Activated CD4-positive, alpha-beta T cell treated with anti-CD3 and anti-CD28 coated beads for 36 hours (primary cell): ENCODE measurements at regions not wholly inside any gene's neighbourhood (a gene's known extent, or its start where the extent isn't known, plus 50 kb on each side); places are given as distances from the start of the nearest gene placed in this dataset.

Experiments used
- ATAC-seq: fragments of 200-7000 bp; cut with Tn5 transposase; one replicate; pipeline ENCODE4 v1.10.0; 2021; ENCODE audit warnings: mild to moderate bottlenecking, moderate library complexity
- CTCF ChIA-PET: fragments of 350-600 bp; sonication (Branson Sonifier 250); formaldehyde crosslinking; loops from one replicate; lab custom pipeline; 2021; ENCODE audit warnings: antibody characterized with exemption; lab: Charles Lee
- POLR2A ChIA-PET: fragments of 350-600 bp; sonication (Branson Sonifier 250); formaldehyde crosslinking; loops from one replicate; lab custom pipeline; 2021; ENCODE audit warnings: antibody characterized with exemption, inconsistent platforms; lab: Charles Lee
- DNase-seq: peaks from one replicate; pipeline ENCODE4 v3.0.0-alpha.2; 2020
- H3K27ac Mint-ChIP-seq: one replicate; pipeline ENCODE4 v1.8.0; 2021; ENCODE audit warnings: mixed read lengths
- H3K27me3 Mint-ChIP-seq: one replicate; pipeline ENCODE4 v1.8.0; 2021; ENCODE audit warnings: mixed read lengths
- H3K36me3 Mint-ChIP-seq: one replicate; pipeline ENCODE4 v1.8.0; 2021; ENCODE audit warnings: low read depth, mixed read lengths
- H3K4me1 Mint-ChIP-seq: one replicate; pipeline ENCODE4 v1.8.0; 2021; ENCODE audit warnings: mixed read lengths
- H3K4me3 Mint-ChIP-seq: one replicate; pipeline ENCODE4 v1.8.0; 2021; ENCODE audit warnings: mild to moderate bottlenecking, moderate library complexity, mixed read lengths
- H3K9me3 Mint-ChIP-seq: one replicate; pipeline ENCODE4 v1.8.0; 2021; ENCODE audit warnings: low read depth, mixed read lengths
- intact Hi-C, 2 experiments: fragments of 100-400 bp; cut with DNase I in 1 of 2; cut with micrococcal nuclease in 1 of 2; formaldehyde crosslinking; loops; one replicate each; pipeline versions ENCODE4 v1.14.2 to v1.15.1; 2022 to 2024; cut with DNase I, micrococcal nuclease

- ChIA-PET CTCF (interaction anchor here (0.7 kb wide), 1 partner anchor 53 kb away, joined by 3 read pairs; no protein-coding TSS in a partner anchor), POLR2A (no interaction called here)
- no peak for ATAC-seq
- Mint-ChIP-seq H3K27ac (no peak overlapping the region), H3K4me3 (no peak overlapping the region), H3K9me3 (no peaks in the 10 kb centered on the region), H3K27me3 (no peaks in the 10 kb centered on the region), H3K36me3 (no peaks in the 10 kb centered on the region), H3K4me1 (no peaks in the 10 kb centered on the region)
- no peak for DNase-seq
- intact Hi-C loops: no loop called here
These were observed 480.5 kb downstream of the EPM2A start for GRCh38 chr6:145254649-145255401.

GRCh38 chr6:145257704-145258103 lies 477.6 kb downstream of the EPM2A start:
- ChIA-PET CTCF (no interaction called here), POLR2A (no interaction called here)
- no peak for DNase-seq
- no peak for ATAC-seq
- H3K27ac Mint-ChIP-seq: no peak overlapping the region
- H3K36me3 Mint-ChIP-seq: no peaks in the 10 kb centered on the region
- intact Hi-C loops: no loop called here
- no peak overlapping the region for H3K4me3 Mint-ChIP-seq
- no peaks in the 10 kb centered on the region for H3K9me3 Mint-ChIP-seq
- peaks cover 4% of the 10 kb centered on the region for H3K27me3 Mint-ChIP-seq
- H3K4me1 Mint-ChIP-seq: no peaks in the 10 kb centered on the region

DNA sequence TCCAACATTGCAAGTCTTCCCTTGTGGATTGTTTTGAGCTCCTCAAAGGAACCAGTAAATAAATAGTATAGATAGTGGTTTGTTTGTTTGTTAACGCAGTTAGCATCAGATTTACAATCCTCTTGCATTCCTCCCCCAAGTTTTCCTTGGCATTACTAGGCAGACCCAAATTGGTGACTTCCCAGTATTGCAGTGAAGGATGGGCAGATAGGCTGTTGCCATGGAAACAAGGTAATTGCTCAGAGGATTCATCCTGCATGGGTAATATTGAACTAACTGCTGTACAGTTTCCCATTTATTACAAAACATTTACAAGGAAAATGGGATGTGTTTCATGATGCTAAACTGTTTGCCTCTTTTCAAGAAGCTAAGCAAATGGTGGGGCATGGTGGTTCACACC lies 477.2 kb downstream of the EPM2A start:
- no peaks in the 10 kb centered on the region for H3K4me1 Mint-ChIP-seq
- H3K9me3 Mint-ChIP-seq: no peaks in the 10 kb centered on the region
- CTCF ChIA-PET: no interaction called here
- no peak for DNase-seq
- POLR2A ChIA-PET: no interaction called here
- no peak overlapping the region for H3K4me3 Mint-ChIP-seq
- H3K27ac Mint-ChIP-seq: no peak overlapping the region
- intact Hi-C loops: no loop called here
- no peak for ATAC-seq
- peaks cover 4% of the 10 kb centered on the region for H3K27me3 Mint-ChIP-seq
- H3K36me3 Mint-ChIP-seq: no peaks in the 10 kb centered on the region

- H3K4me1 Mint-ChIP-seq: no peaks in the 10 kb centered on the region
- no peaks in the 10 kb centered on the region for H3K36me3 Mint-ChIP-seq
- no peaks in the 10 kb centered on the region for H3K9me3 Mint-ChIP-seq
- CTCF ChIA-PET: no interaction called here
- intact Hi-C loops: loop anchor here in 1 of 2 experiments (5.0 kb wide), 1 partner anchor 317 kb away; no protein-coding TSS in a partner anchor
- H3K27ac Mint-ChIP-seq: no peak overlapping the region
- peaks cover 7% of the 10 kb centered on the region for H3K27me3 Mint-ChIP-seq
- POLR2A ChIA-PET: no interaction called here
- DNase-seq (no peak), ATAC-seq (no peak)
- H3K4me3 Mint-ChIP-seq: no peak overlapping the region
These were observed 474.7 kb downstream of the EPM2A start for GRCh38 chr6:145260484-145261175.

DNA sequence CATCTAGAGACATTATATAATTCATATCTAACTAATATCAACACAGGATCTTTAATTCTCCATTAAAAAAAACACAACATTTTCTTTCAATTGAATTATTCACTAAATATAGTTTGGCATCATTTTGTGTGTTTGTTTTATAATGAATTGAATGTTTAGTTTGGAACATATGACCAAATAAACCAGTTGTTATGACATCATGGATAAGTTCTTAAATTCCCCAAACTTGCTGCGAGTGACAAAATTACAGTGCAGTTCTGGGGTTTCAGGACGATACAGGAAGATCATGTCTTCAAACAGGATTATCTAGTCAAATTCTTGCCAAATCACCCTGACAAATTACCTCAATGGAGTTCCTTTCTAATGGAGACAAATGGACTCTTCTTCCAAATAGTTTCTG lies 473.6 kb downstream of the EPM2A start:
- Mint-ChIP-seq H3K27me3 (peaks cover 7% of the 10 kb centered on the region), H3K36me3 (no peaks in the 10 kb centered on the region), H3K27ac (no peak overlapping the region), H3K4me3 (no peak overlapping the region), H3K4me1 (no peaks in the 10 kb centered on the region), H3K9me3 (no peaks in the 10 kb centered on the region)
- ATAC-seq: no peak
- POLR2A ChIA-PET: no interaction called here
- intact Hi-C loops: loop anchor here in 1 of 2 experiments (5.0 kb wide), 1 partner anchor 316 kb away; no protein-coding TSS in a partner anchor
- CTCF ChIA-PET: no interaction called here
- DNase-seq: no peak

- H3K9me3 Mint-ChIP-seq: no peaks in the 10 kb centered on the region
- H3K27ac Mint-ChIP-seq: no peak overlapping the region
- H3K4me3 Mint-ChIP-seq: no peak overlapping the region
- POLR2A ChIA-PET: no interaction called here
- peaks cover 7% of the 10 kb centered on the region for H3K27me3 Mint-ChIP-seq
- CTCF ChIA-PET: no interaction called here
- intact Hi-C loops: loop anchor here in 1 of 2 experiments (5.0 kb wide), 1 partner anchor 315 kb away; no protein-coding TSS in a partner anchor
- no peaks in the 10 kb centered on the region for H3K4me1 Mint-ChIP-seq
- H3K36me3 Mint-ChIP-seq: no peaks in the 10 kb centered on the region
- no peak for ATAC-seq
- no peak for DNase-seq
These were observed 472.5 kb downstream of the EPM2A start for GRCh38 chr6:145262771-145263170.

DNA sequence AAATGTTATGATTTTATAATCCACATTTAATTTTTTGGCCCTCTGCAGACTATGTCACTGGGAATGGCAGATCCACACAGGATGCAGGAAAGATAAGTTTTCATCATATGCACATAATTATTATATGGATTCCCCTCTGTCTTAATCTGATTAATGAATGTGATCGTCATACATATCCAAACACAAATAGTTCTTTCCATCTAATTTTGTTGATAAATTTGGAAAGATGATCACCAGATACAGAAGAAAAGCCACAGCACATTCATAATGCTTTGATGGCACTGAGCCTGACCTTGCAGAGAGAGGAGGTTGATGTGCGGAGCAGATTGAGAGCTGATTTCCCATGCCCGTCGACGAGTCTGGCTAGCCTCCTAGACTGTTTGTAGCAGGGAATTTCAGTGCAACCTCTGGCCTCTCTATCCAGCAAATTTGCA lies 471.5 kb downstream of the EPM2A start:
- no peaks in the 10 kb centered on the region for H3K9me3 Mint-ChIP-seq
- no peaks in the 10 kb centered on the region for H3K4me1 Mint-ChIP-seq
- ChIA-PET POLR2A (no interaction called here), CTCF (interaction anchor here (0.5 kb wide), 1 partner anchor 254 kb away, joined by 3 read pairs; no protein-coding TSS in a partner anchor)
- DNase-seq (no peak), ATAC-seq (no peak)
- H3K27ac Mint-ChIP-seq: no peak overlapping the region
- H3K36me3 Mint-ChIP-seq: no peaks in the 10 kb centered on the region
- H3K27me3 Mint-ChIP-seq: peaks cover 7% of the 10 kb centered on the region
- intact Hi-C loops: loop anchor here in 1 of 2 experiments (5.0 kb wide), 1 partner anchor 314 kb away; no protein-coding TSS in a partner anchor
- no peak overlapping the region for H3K4me3 Mint-ChIP-seq

DNA sequence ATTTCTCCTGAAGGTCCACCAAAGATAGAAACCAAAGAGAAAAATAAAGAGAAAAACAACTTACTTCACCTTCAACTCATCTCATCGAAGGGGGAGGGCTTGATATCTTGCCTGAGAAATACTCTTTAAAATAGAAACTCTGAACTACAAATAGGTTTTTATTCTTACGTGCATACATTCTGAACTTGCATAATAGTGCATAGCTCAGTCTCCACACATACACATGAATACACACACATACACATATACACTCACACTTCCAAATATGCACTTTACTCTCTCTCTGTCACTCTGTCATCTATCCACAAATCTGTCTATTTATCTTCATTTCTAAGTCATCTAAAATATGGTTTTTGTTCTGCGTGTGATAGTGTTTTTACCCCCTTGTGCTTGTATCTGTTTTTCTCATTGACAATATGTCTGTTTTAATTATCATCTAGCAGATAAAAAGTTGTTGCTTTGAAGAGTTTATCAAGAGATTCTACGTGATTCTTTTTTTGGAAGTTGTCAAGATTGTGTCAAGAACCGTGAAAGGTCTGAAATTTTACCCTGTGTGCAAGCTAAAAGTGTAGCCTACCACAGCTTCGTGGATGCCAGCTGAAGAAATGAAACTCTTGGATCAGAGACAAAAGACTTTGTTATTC lies 468.8 kb downstream of the EPM2A start:
- no peak for ATAC-seq
- Mint-ChIP-seq H3K9me3 (no peaks in the 10 kb centered on the region), H3K4me3 (no peak overlapping the region), H3K27me3 (peaks cover 5% of the 10 kb centered on the region), H3K4me1 (no peaks in the 10 kb centered on the region), H3K36me3 (no peaks in the 10 kb centered on the region), H3K27ac (no peak overlapping the region)
- POLR2A ChIA-PET: no interaction called here
- DNase-seq: no peak
- CTCF ChIA-PET: interaction anchor here (0.6 kb wide), 1 partner anchor 1210 kb away, joined by 3 read pairs; no protein-coding TSS in a partner anchor
- intact Hi-C loops: no loop called here

- no peaks in the 10 kb centered on the region for H3K9me3 Mint-ChIP-seq
- H3K27me3 Mint-ChIP-seq: peaks cover 5% of the 10 kb centered on the region
- H3K27ac Mint-ChIP-seq: no peak overlapping the region
- no peaks in the 10 kb centered on the region for H3K4me1 Mint-ChIP-seq
- ChIA-PET CTCF (no interaction called here), POLR2A (no interaction called here)
- no peak overlapping the region for H3K4me3 Mint-ChIP-seq
- ATAC-seq (no peak), DNase-seq (no peak)
- intact Hi-C loops: no loop called here
- H3K36me3 Mint-ChIP-seq: no peaks in the 10 kb centered on the region
These were observed 468.0 kb downstream of the EPM2A start for GRCh38 chr6:145267076-145267867.

DNA sequence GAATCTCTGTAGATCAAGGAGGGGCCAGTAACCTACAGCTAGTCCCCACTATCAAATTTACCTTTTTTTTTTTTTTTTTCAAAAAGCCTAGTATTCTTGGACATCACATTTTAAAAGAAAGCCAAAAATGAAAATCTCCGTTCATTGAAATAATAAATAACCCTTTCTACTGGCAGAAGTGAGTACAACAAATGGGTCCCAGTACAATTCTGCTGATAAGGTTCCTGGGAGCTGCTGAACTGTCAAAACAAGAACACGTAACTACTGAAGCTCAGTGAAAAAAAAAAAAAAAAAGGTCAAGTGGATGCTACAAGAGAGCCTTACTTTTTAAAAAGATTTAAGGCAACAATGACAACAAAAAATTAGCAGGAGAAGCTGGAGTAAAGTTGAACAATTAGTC lies 464.9 kb downstream of the EPM2A start:
- H3K4me1 Mint-ChIP-seq: no peaks in the 10 kb centered on the region
- intact Hi-C loops: no loop called here
- no peaks in the 10 kb centered on the region for H3K36me3 Mint-ChIP-seq
- ChIA-PET POLR2A (interaction anchor here (0.7 kb wide), 1 partner anchor 1110 kb away, joined by 9 read pairs; no protein-coding TSS in a partner anchor), CTCF (interaction anchor here (0.6 kb wide), 1 partner anchor 130 kb away, joined by 3 read pairs; no protein-coding TSS in a partner anchor)
- DNase-seq (no peak), ATAC-seq (no peak)
- H3K4me3 Mint-ChIP-seq: no peak overlapping the region
- H3K27ac Mint-ChIP-seq: no peak overlapping the region
- H3K9me3 Mint-ChIP-seq: no peaks in the 10 kb centered on the region
- H3K27me3 Mint-ChIP-seq: no peaks in the 10 kb centered on the region

DNA sequence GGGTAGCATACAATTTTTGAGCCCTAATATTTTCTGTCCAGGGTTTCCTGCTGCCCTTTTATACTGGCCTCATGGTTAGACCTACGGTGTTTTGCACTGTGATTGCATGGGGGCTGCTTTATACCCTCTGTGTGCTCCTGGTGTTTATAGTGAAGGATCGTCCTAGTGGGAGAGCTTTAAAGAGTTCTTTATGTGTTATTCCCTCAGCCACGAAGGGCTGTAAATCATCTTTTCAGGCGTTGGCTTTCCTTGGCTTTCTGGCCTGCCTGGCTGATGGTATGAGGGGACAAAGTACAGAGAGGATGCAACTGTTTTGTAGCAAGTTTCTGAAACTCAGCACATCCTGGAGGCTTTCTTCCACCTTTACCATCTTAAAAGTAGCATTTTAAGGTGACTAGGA lies 464.3 kb downstream of the EPM2A start:
- Mint-ChIP-seq H3K36me3 (no peaks in the 10 kb centered on the region), H3K27ac (no peak overlapping the region), H3K4me3 (no peak overlapping the region), H3K4me1 (no peaks in the 10 kb centered on the region), H3K27me3 (no peaks in the 10 kb centered on the region), H3K9me3 (no peaks in the 10 kb centered on the region)
- DNase-seq (no peak), ATAC-seq (no peak)
- POLR2A ChIA-PET: interaction anchor here (0.7 kb wide), 1 partner anchor 1109 kb away, joined by 9 read pairs; no protein-coding TSS in a partner anchor
- CTCF ChIA-PET: no interaction called here
- intact Hi-C loops: no loop called here
